ENCODE measurements at regions not wholly inside any gene's neighbourhood (a gene's known extent, or its start where the extent isn't known, plus 50 kb on each side); places are given as distances from the start of the nearest gene placed in this dataset.

- TF ChIP-seq CTCF (IDR thresholded peaks at IDR 0.05 in 2 of 3, conservative IDR thresholded peaks at IDR 0.05 in 1 of 3; ENCODE audit: borderline replicate concordance in 1 of 3, insufficient read depth in 1 of 3, low read depth in 2 of 3, low read length in 2 of 3): no peak
- no peak for TF ChIP-seq RAD21 (IDR thresholded peaks at IDR 0.05; ENCODE audit: low read depth)
- TF ChIP-seq EZH2 (IDR thresholded peaks at IDR 0.05): no peak
- TF ChIP-seq ZFX (IDR thresholded peaks at IDR 0.05): no peak
- TF ChIP-seq POLR2A (IDR thresholded peaks at IDR 0.05; ENCODE audit: borderline replicate concordance, extremely low read depth, insufficient read depth, insufficient read length): no peak
- TF ChIP-seq POLR2AphosphoS5 (IDR thresholded peaks at IDR 0.05; ENCODE audit: low read depth, low read length): no peak
- TF ChIP-seq FOSL1 (IDR thresholded peaks at IDR 0.05; ENCODE audit: low read depth): no peak
- no peak for TF ChIP-seq TCF7L2 (IDR thresholded peaks at IDR 0.05; ENCODE audit: borderline replicate concordance, extremely low read depth, insufficient read depth, insufficient read length)
- TF ChIP-seq EGR1 (IDR thresholded peaks at IDR 0.05; ENCODE audit: low read depth): no peak
- TF ChIP-seq YY1 (IDR thresholded peaks at IDR 0.05; ENCODE audit: extremely low read depth, insufficient replicate concordance, low read depth, low read length): no peak
- TF ChIP-seq SP1 (IDR thresholded peaks at IDR 0.05; ENCODE audit: low read depth): no peak
- TF ChIP-seq ATF3 (IDR thresholded peaks at IDR 0.05): no peak
- no peak for TF ChIP-seq EZH2phosphoT487 (IDR thresholded peaks at IDR 0.05; ENCODE audit: borderline replicate concordance)
Measured at GRCh38 chr1:219752645-219753044, 139.7 kb upstream of the ZC3H11B start.

Measured in HCT116 (cell line).